ENCODE measurements at regions not wholly inside any gene's neighbourhood (a gene's known extent, or its start where the extent isn't known, plus 50 kb on each side); places are given as distances from the start of the nearest gene placed in this dataset.

GRCh38 chr20:10780901-10781300, 107.1 kb upstream of the JAG1 start:
- Mint-ChIP-seq H3K4me3 (no peak overlapping the region), H3K27me3 (peaks cover 8% of the 10 kb centered on the region), H3K4me1 (no peaks in the 10 kb centered on the region), H3K36me3 (ENCODE audit: low read depth) (no peaks in the 10 kb centered on the region), H3K27ac (no peak overlapping the region), H3K9me3 (no peaks in the 10 kb centered on the region)
- DNase-seq: no peak
- POLR2A ChIA-PET: no interaction called here
- CTCF ChIA-PET: interaction anchor here (0.7 kb wide), 1 partner anchor 689 kb away, joined by 3 read pairs; no protein-coding TSS in a partner anchor

DNA sequence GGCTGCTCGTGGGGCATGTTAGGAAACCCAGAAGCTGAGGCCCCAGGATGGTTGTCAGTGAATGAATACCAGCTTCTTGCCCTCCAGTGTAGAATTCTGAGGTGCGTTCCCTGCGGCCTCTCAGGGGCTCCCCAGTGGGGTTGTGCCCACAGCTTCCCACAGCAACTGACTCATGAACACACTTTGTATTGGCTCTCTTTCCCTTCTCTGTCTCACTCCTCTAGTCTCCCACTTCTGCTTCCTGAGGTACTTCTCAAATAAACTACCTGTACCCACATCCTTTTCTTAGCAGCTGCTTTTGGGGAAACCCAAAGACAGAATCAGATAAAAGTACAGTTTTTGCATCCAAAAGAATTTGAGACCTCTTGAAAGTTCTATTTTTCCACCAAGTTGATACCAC, 107.7 kb upstream of the JAG1 start:
- H3K27me3 Mint-ChIP-seq: peaks cover 8% of the 10 kb centered on the region
- no peaks in the 10 kb centered on the region for H3K36me3 Mint-ChIP-seq (ENCODE audit: low read depth)
- H3K4me1 Mint-ChIP-seq: no peaks in the 10 kb centered on the region
- H3K27ac Mint-ChIP-seq: no peak overlapping the region
- no peaks in the 10 kb centered on the region for H3K9me3 Mint-ChIP-seq
- H3K4me3 Mint-ChIP-seq: no peak overlapping the region
- ChIA-PET POLR2A (no interaction called here), CTCF (no interaction called here)
- DNase-seq: no peak

DNA sequence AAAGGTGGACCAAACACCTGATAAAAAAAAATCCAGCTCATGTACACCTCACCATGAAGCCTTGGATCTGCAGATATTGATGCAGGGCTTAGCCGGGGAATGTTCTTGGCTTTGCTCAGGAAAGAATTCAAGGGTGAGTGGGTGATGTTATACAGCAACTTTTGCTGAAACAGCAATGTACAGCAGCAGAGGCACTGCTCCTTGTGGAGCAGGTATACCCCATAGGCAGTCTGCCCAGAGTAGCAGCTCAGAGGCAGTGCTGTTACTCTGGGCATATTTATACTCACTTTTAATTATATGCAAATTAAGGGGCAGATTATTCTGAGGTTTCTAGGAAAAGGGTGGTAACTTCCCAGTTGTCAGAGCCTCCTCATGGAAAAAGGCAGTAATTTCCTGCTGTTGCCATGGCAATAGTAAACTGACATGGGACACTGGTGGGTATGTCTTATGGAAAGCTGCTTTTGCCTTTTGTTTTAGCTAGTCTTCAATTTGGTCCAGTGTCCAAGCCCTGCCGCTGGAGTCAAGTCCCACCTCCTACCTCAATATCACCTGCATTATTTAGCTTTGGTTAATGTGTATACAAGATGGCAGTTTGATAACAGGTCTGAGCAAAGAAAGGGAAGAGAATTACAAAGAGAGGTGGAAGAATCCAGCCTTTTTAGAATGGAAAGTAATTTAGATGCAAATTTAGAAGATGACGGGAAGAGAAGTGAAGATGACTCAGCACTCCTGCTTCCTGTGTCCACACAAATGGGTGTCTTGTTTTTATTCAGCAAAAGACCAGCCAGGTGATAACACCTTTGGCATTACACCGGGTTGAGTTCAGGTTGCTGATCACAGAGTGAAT, 110.1 kb upstream of the JAG1 start:
- CTCF ChIA-PET: no interaction called here
- H3K4me3 Mint-ChIP-seq: no peak overlapping the region
- POLR2A ChIA-PET: no interaction called here
- DNase-seq: no peak
- no peaks in the 10 kb centered on the region for H3K9me3 Mint-ChIP-seq
- H3K27ac Mint-ChIP-seq: no peak overlapping the region
- H3K4me1 Mint-ChIP-seq: no peaks in the 10 kb centered on the region
- no peaks in the 10 kb centered on the region for H3K36me3 Mint-ChIP-seq (ENCODE audit: low read depth)
- peaks cover 8% of the 10 kb centered on the region for H3K27me3 Mint-ChIP-seq

GRCh38 chr20:10784554-10785183, 110.9 kb upstream of the JAG1 start:
- H3K36me3 Mint-ChIP-seq (ENCODE audit: low read depth): no peaks in the 10 kb centered on the region
- ChIA-PET CTCF (no interaction called here), POLR2A (no interaction called here)
- DNase-seq: no peak
- no peak overlapping the region for H3K27ac Mint-ChIP-seq
- peaks cover 8% of the 10 kb centered on the region for H3K27me3 Mint-ChIP-seq
- no peak overlapping the region for H3K4me3 Mint-ChIP-seq
- H3K4me1 Mint-ChIP-seq: no peaks in the 10 kb centered on the region
- no peaks in the 10 kb centered on the region for H3K9me3 Mint-ChIP-seq

DNA sequence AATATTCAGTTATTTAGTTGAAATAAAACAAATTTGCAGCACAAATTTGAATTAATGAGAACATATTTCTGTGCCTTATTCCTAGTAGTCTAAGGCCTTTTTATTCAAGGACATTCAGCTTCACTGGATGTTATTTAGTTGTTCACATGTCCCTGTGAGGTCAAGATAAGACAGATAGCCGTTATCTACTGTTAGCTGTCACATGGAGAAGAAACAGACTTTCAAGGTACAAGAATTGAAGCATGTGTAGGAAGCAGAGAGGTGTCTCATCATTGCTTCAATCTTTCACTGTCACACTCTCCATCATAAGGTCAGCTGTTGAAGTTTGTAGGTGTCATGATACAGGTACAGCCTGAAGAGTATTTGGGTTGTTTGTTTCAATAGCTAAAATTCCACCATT, 112.9 kb upstream of the JAG1 start:
- POLR2A ChIA-PET: no interaction called here
- peaks cover 6% of the 10 kb centered on the region for H3K27me3 Mint-ChIP-seq
- no peaks in the 10 kb centered on the region for H3K4me1 Mint-ChIP-seq
- H3K36me3 Mint-ChIP-seq (ENCODE audit: low read depth): no peaks in the 10 kb centered on the region
- no peak for DNase-seq
- H3K27ac Mint-ChIP-seq: no peak overlapping the region
- no peaks in the 10 kb centered on the region for H3K9me3 Mint-ChIP-seq
- CTCF ChIA-PET: no interaction called here
- H3K4me3 Mint-ChIP-seq: no peak overlapping the region

- ChIA-PET POLR2A (no interaction called here), CTCF (no interaction called here)
- no peaks in the 10 kb centered on the region for H3K4me1 Mint-ChIP-seq
- no peak overlapping the region for H3K4me3 Mint-ChIP-seq
- no peak for DNase-seq
- no peaks in the 10 kb centered on the region for H3K27me3 Mint-ChIP-seq
- no peaks in the 10 kb centered on the region for H3K36me3 Mint-ChIP-seq (ENCODE audit: low read depth)
- no peaks in the 10 kb centered on the region for H3K9me3 Mint-ChIP-seq
- no peak overlapping the region for H3K27ac Mint-ChIP-seq
Observed at GRCh38 chr20:10788055-10788454, 114.3 kb upstream of the JAG1 start.

DNA sequence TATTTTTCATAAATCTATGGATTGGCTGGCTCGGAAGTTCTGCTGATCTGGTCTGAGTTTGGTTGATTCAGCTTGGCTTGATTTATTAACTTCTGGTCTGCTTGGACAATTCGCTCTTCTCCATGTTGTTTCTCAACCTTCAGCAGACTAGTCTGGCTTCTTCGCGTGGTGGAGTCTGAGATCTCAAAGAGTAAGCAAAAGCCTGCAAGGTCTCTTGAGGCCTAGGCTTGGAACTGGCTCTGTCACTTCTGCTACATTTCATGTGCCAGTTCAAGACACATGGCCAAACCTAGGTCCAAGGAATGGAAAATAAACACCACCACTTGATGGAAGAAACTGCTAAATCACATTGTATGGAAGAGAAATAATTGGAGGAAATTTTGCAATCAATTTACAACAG, 115.1 kb upstream of the JAG1 start:
- H3K4me3 Mint-ChIP-seq: no peak overlapping the region
- H3K36me3 Mint-ChIP-seq (ENCODE audit: low read depth): no peaks in the 10 kb centered on the region
- H3K4me1 Mint-ChIP-seq: no peaks in the 10 kb centered on the region
- no peaks in the 10 kb centered on the region for H3K27me3 Mint-ChIP-seq
- H3K9me3 Mint-ChIP-seq: no peaks in the 10 kb centered on the region
- ChIA-PET CTCF (no interaction called here), POLR2A (no interaction called here)
- H3K27ac Mint-ChIP-seq: no peak overlapping the region
- DNase-seq: no peak

GRCh38 chr20:10789386-10789785, 115.6 kb upstream of the JAG1 start:
- no peak overlapping the region for H3K27ac Mint-ChIP-seq
- no peaks in the 10 kb centered on the region for H3K27me3 Mint-ChIP-seq
- ChIA-PET CTCF (interaction anchor here (0.6 kb wide), 1 partner anchor 191 kb away, joined by 3 read pairs; no protein-coding TSS in a partner anchor), POLR2A (interaction anchor here (0.7 kb wide), 1 partner anchor 1938 kb away, joined by 3 read pairs; no protein-coding TSS in a partner anchor)
- H3K4me3 Mint-ChIP-seq: no peak overlapping the region
- H3K4me1 Mint-ChIP-seq: no peaks in the 10 kb centered on the region
- no peaks in the 10 kb centered on the region for H3K36me3 Mint-ChIP-seq (ENCODE audit: low read depth)
- DNase-seq: no peak
- no peaks in the 10 kb centered on the region for H3K9me3 Mint-ChIP-seq

GRCh38 chr20:10790013-10790412, 116.2 kb upstream of the JAG1 start:
- no peak overlapping the region for H3K27ac Mint-ChIP-seq
- H3K27me3 Mint-ChIP-seq: no peaks in the 10 kb centered on the region
- no peak overlapping the region for H3K4me3 Mint-ChIP-seq
- ChIA-PET CTCF (interaction anchor here (0.6 kb wide), 1 partner anchor 192 kb away, joined by 3 read pairs; no protein-coding TSS in a partner anchor), POLR2A (interaction anchor here (0.7 kb wide), 1 partner anchor 1937 kb away, joined by 3 read pairs; no protein-coding TSS in a partner anchor)
- DNase-seq: no peak
- H3K4me1 Mint-ChIP-seq: no peaks in the 10 kb centered on the region
- no peaks in the 10 kb centered on the region for H3K9me3 Mint-ChIP-seq
- no peaks in the 10 kb centered on the region for H3K36me3 Mint-ChIP-seq (ENCODE audit: low read depth)

DNA sequence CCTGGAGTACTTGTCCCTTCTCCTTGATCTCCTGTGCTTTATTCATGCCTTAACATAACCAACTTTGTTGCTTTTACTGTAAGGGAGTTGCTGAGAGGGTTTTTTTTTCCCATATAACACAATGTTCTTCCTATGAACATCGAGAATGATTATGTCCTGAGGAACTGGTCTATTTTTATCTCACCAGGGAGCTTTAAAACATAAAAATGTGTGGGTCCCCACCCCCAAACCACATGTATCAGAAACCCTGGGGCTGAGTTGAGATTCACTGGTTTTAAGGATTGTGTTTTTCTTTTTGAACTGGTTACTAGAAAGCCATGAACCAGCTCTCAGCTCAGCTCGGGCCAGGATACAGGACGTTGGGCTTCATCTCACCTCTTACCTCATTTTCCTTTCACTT, 118.5 kb upstream of the JAG1 start:
- no peak for DNase-seq
- Mint-ChIP-seq H3K9me3 (no peaks in the 10 kb centered on the region), H3K4me3 (no peak overlapping the region), H3K4me1 (no peaks in the 10 kb centered on the region), H3K27ac (no peak overlapping the region), H3K36me3 (ENCODE audit: low read depth) (no peaks in the 10 kb centered on the region), H3K27me3 (no peaks in the 10 kb centered on the region)
- ChIA-PET POLR2A (no interaction called here), CTCF (no interaction called here)

DNA sequence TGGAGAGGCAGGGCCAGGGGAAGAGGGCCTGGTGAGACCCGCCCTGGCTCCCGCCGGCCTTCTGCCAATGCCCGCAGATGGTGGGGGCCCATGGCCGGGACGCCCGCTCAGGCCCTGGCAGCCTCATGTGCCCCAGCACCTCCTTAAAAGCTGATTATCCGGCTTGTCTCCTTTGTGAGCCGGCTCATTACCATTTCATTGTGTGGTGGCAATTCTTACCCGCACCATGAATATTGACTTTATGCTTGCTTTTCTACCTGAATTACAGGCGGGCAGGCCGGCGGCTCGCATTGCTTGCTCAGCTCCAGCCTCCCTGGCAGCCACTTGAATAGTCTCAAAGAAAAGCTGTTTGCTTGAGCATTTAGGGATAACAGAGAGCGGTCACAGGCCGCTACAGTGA, 120.0 kb upstream of the JAG1 start:
- no peak overlapping the region for H3K4me3 Mint-ChIP-seq
- no peak for DNase-seq
- no peaks in the 10 kb centered on the region for H3K27me3 Mint-ChIP-seq
- no peak overlapping the region for H3K27ac Mint-ChIP-seq
- H3K9me3 Mint-ChIP-seq: no peaks in the 10 kb centered on the region
- H3K4me1 Mint-ChIP-seq: no peaks in the 10 kb centered on the region
- no peaks in the 10 kb centered on the region for H3K36me3 Mint-ChIP-seq (ENCODE audit: low read depth)
- ChIA-PET CTCF (no interaction called here), POLR2A (no interaction called here)

GRCh38 chr20:10794765-10795164, 121.0 kb upstream of the JAG1 start:
- ChIA-PET POLR2A (no interaction called here), CTCF (no interaction called here)
- Mint-ChIP-seq H3K9me3 (no peaks in the 10 kb centered on the region), H3K4me1 (no peaks in the 10 kb centered on the region), H3K36me3 (ENCODE audit: low read depth) (no peaks in the 10 kb centered on the region), H3K27me3 (no peaks in the 10 kb centered on the region), H3K4me3 (no peak overlapping the region), H3K27ac (no peak overlapping the region)
- DNase-seq: no peak

DNA sequence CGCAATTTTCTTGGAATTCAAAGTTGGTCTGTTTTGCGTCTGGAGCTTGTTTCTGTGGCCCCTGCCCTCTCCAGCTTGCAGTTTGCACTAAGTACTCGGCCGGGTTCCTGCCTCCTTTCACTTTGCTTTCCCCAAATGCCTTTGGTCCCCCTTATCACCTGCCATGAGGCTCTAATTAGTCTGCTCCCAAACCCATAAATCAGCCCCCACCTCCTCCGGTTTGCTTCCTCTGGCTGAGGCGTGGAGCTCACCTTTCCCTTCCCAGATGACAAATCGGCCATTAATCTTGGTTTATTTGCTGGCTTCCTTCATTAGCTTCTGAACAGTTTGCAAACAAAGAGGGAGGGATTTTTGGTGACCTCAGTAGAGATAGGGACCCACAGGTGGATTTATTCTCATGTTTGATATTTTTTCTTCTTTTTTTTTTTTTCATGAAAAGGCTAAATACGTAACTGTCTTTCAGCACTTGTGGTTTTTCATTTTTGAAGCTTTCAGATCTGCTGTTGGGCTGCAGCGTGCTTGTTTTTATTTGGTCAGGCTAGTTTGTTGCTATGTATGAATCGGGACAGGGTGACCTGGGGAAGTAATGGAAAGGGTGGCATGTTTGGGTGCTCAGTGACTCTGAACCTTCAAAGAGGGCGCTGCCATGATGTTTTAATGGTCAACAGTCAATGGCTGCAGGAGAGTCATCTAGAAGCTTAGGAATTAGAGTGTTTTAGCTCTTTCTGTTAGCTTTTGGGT, 121.7 kb upstream of the JAG1 start:
- Mint-ChIP-seq H3K9me3 (no peaks in the 10 kb centered on the region), H3K36me3 (ENCODE audit: low read depth) (no peaks in the 10 kb centered on the region), H3K4me3 (no peak overlapping the region), H3K4me1 (no peaks in the 10 kb centered on the region), H3K27me3 (no peaks in the 10 kb centered on the region), H3K27ac (no peak overlapping the region)
- CTCF ChIA-PET: interaction anchor here (0.7 kb wide), 1 partner anchor 789 kb away, joined by 3 read pairs; no protein-coding TSS in a partner anchor
- POLR2A ChIA-PET: no interaction called here
- DNase-seq: no peak

All from activated CD4-positive, alpha-beta T cell treated with anti-CD3 and anti-CD28 coated beads, Interleukin-2, amount 10 ng/mL, durations not matched to agents 7 days and 5 days (primary cell).